Peyer's patch (tissue), 4 donors: ENCODE measurements at regions not wholly inside any gene's neighbourhood (a gene's known extent, or its start where the extent isn't known, plus 50 kb on each side); places are given as distances from the start of the nearest gene placed in this dataset.

Experiments used
- CTCF ChIP-seq, 6 experiments: fragments of 450-650 bp in 4 of 6; fragments of 200-600 bp in 2 of 6; sonication (generic) in 1 of 6; IDR thresholded peaks; one replicate each; pipeline ENCODE4 v1.5.1; 2017 to 2019; ENCODE audit warnings: antibody characterized with exemption in 6 of 6, mild to moderate bottlenecking in 3 of 6, moderate library complexity in 1 of 6
- POLR2A ChIP-seq, 2 donors: fragments of 450-650 bp; IDR thresholded peaks; one replicate each; pipeline ENCODE4 v1.5.1; 2017; ENCODE audit warnings: antibody characterized with exemption in 2 of 2, mild to moderate bottlenecking in 2 of 2, moderate library complexity in 2 of 2

- TF ChIP-seq CTCF (IDR thresholded peaks at IDR 0.05) (no peak), POLR2A (IDR thresholded peaks at IDR 0.05) (no peak)
These were observed 299.9 kb upstream of the MYOCD start for GRCh38 chr17:12365805-12366204.
